ENCODE measurements at regions not wholly inside any gene's neighbourhood (a gene's known extent, or its start where the extent isn't known, plus 50 kb on each side); places are given as distances from the start of the nearest gene placed in this dataset.

GRCh38 chr3:5750874-5751640 lies 563.5 kb downstream of the EDEM1 start:
- H2AFZ ChIP-seq (ENCODE audit: low read length), result no peak overlapping the region
- no peak for TF ChIP-seq EZH2phosphoT487 (IDR thresholded peaks at IDR 0.05; ENCODE audit: low read length)
- TF ChIP-seq EZH2 (optimal IDR thresholded peaks at IDR 0.05; ENCODE audit: low read depth, low read length), result no peak
- TF ChIP-seq CTCF (IDR thresholded peaks at IDR 0.05; ENCODE audit: low read length), result no peak
- H3K27ac ChIP-seq (ENCODE audit: low read length), result no peak overlapping the region
- H3K27me3 ChIP-seq (replicated peaks; ENCODE audit: insufficient read depth, low read length), result no peaks in the 10 kb centered on the region
- H4K20me1 ChIP-seq (ENCODE audit: insufficient read depth, low read length), result no peaks in the 10 kb centered on the region
- H3K4me3 ChIP-seq (ENCODE audit: low read length), result no peak overlapping the region
- H3K4me2 ChIP-seq (ENCODE audit: low read depth, low read length), result no peak overlapping the region
- no peaks in the 10 kb centered on the region for H3K79me2 ChIP-seq (ENCODE audit: low read length)
- no peaks in the 10 kb centered on the region for H3K9me2 ChIP-seq (replicated peaks; ENCODE audit: insufficient read depth, low read length)
- no peaks in the 10 kb centered on the region for H3K36me3 ChIP-seq (replicated peaks; ENCODE audit: insufficient read depth, low read length)
- H3K4me1 ChIP-seq (ENCODE audit: low read length), result no peaks in the 10 kb centered on the region
- H3K9me3 ChIP-seq (replicated peaks; ENCODE audit: insufficient read depth, low read length), result no peaks in the 10 kb centered on the region
- no peak overlapping the region for H3K9ac ChIP-seq (ENCODE audit: low read length)
- no peaks in the 10 kb centered on the region for H3F3A ChIP-seq (ENCODE audit: insufficient read depth, low read length)
- no peak for DNase-seq

- Histone ChIP-seq H3K9me3 (replicated peaks; ENCODE audit: insufficient read depth, low read length) (no peaks in the 10 kb centered on the region), H4K20me1 (ENCODE audit: insufficient read depth, low read length) (no peaks in the 10 kb centered on the region), H3K9me2 (replicated peaks; ENCODE audit: insufficient read depth, low read length) (no peaks in the 10 kb centered on the region), H3K27ac (ENCODE audit: low read length) (no peak overlapping the region), H3K4me3 (ENCODE audit: low read length) (no peak overlapping the region), H3F3A (ENCODE audit: insufficient read depth, low read length) (no peaks in the 10 kb centered on the region), H2AFZ (ENCODE audit: low read length) (no peak overlapping the region), H3K4me1 (ENCODE audit: low read length) (no peaks in the 10 kb centered on the region), H3K4me2 (ENCODE audit: low read depth, low read length) (no peak overlapping the region), H3K36me3 (replicated peaks; ENCODE audit: insufficient read depth, low read length) (no peaks in the 10 kb centered on the region), H3K27me3 (replicated peaks; ENCODE audit: insufficient read depth, low read length) (no peaks in the 10 kb centered on the region), H3K79me2 (ENCODE audit: low read length) (no peaks in the 10 kb centered on the region), H3K9ac (ENCODE audit: low read length) (no peak overlapping the region)
- DNase-seq, result no peak
- no peak for TF ChIP-seq CTCF (IDR thresholded peaks at IDR 0.05; ENCODE audit: low read length)
- no peak for TF ChIP-seq EZH2phosphoT487 (IDR thresholded peaks at IDR 0.05; ENCODE audit: low read length)
- TF ChIP-seq EZH2 (optimal IDR thresholded peaks at IDR 0.05; ENCODE audit: low read depth, low read length), result no peak
Observed at GRCh38 chr3:5754602-5755001, 567.1 kb downstream of the EDEM1 start.

GRCh38 chr3:5756443-5756842 lies 568.9 kb downstream of the EDEM1 start:
- Histone ChIP-seq H3K4me1 (ENCODE audit: low read length) (no peaks in the 10 kb centered on the region), H3K27me3 (replicated peaks; ENCODE audit: insufficient read depth, low read length) (no peaks in the 10 kb centered on the region), H3K36me3 (replicated peaks; ENCODE audit: insufficient read depth, low read length) (no peaks in the 10 kb centered on the region), H3K9me3 (replicated peaks; ENCODE audit: insufficient read depth, low read length) (no peaks in the 10 kb centered on the region), H3K27ac (ENCODE audit: low read length) (no peak overlapping the region), H3K4me3 (ENCODE audit: low read length) (no peak overlapping the region), H3K9ac (ENCODE audit: low read length) (no peak overlapping the region), H4K20me1 (ENCODE audit: insufficient read depth, low read length) (no peaks in the 10 kb centered on the region), H3K9me2 (replicated peaks; ENCODE audit: insufficient read depth, low read length) (no peaks in the 10 kb centered on the region), H3F3A (ENCODE audit: insufficient read depth, low read length) (no peaks in the 10 kb centered on the region), H3K79me2 (ENCODE audit: low read length) (no peaks in the 10 kb centered on the region), H3K4me2 (ENCODE audit: low read depth, low read length) (no peak overlapping the region), H2AFZ (ENCODE audit: low read length) (no peak overlapping the region)
- TF ChIP-seq EZH2phosphoT487 (IDR thresholded peaks at IDR 0.05; ENCODE audit: low read length) (no peak), EZH2 (optimal IDR thresholded peaks at IDR 0.05; ENCODE audit: low read depth, low read length) (no peak), CTCF (IDR thresholded peaks at IDR 0.05; ENCODE audit: low read length) (no peak)
- no peak for DNase-seq
